ENCODE measurements at regions not wholly inside any gene's neighbourhood (a gene's known extent, or its start where the extent isn't known, plus 50 kb on each side); places are given as distances from the start of the nearest gene placed in this dataset.
A peak's percentile ranks its signal among the peaks of the same experiment; 100 is the strongest.

DNA sequence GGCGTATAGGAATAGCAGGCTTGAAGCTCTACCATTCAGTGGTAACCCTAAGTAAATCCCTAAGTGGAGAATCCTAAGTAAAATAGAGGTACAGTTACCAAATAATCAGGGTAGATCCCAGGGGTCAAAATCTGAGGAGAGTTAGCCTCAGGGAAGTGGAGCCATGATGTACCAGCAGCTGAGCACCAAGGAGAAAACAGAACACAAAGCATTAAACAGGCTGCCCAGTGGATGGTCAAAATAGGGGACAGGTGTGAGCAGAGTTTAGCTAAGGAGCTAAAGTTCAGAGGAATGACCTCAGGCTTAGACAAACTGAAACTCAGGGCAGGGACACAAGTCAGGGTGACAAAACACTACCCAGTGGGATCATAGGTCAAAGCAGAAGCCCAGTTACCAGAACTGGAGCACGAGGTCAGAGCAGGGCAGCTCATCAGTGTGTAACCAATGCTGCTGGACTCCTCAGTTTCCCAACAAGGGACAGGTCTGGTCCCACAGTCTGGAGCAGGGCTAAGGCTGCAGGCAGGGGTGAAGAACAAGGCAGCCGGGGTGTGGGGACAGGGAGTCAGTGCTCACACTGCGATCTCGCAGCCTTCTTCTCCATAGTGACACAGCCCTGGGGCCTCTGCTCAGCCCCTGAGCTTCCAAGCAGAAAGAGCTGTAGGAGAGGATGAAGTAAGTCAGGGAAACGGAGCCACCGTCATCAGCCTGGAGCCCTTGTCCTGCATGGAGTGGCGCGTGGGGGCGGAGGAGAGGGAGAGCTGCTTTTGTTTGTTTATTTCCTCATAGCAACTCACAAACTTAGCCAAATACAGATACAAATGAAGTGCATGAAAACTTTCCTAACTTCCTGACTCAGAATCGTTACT is 264.0 kb downstream of the MREG start (continued):
- TF ChIP-seq, protein P1, sequence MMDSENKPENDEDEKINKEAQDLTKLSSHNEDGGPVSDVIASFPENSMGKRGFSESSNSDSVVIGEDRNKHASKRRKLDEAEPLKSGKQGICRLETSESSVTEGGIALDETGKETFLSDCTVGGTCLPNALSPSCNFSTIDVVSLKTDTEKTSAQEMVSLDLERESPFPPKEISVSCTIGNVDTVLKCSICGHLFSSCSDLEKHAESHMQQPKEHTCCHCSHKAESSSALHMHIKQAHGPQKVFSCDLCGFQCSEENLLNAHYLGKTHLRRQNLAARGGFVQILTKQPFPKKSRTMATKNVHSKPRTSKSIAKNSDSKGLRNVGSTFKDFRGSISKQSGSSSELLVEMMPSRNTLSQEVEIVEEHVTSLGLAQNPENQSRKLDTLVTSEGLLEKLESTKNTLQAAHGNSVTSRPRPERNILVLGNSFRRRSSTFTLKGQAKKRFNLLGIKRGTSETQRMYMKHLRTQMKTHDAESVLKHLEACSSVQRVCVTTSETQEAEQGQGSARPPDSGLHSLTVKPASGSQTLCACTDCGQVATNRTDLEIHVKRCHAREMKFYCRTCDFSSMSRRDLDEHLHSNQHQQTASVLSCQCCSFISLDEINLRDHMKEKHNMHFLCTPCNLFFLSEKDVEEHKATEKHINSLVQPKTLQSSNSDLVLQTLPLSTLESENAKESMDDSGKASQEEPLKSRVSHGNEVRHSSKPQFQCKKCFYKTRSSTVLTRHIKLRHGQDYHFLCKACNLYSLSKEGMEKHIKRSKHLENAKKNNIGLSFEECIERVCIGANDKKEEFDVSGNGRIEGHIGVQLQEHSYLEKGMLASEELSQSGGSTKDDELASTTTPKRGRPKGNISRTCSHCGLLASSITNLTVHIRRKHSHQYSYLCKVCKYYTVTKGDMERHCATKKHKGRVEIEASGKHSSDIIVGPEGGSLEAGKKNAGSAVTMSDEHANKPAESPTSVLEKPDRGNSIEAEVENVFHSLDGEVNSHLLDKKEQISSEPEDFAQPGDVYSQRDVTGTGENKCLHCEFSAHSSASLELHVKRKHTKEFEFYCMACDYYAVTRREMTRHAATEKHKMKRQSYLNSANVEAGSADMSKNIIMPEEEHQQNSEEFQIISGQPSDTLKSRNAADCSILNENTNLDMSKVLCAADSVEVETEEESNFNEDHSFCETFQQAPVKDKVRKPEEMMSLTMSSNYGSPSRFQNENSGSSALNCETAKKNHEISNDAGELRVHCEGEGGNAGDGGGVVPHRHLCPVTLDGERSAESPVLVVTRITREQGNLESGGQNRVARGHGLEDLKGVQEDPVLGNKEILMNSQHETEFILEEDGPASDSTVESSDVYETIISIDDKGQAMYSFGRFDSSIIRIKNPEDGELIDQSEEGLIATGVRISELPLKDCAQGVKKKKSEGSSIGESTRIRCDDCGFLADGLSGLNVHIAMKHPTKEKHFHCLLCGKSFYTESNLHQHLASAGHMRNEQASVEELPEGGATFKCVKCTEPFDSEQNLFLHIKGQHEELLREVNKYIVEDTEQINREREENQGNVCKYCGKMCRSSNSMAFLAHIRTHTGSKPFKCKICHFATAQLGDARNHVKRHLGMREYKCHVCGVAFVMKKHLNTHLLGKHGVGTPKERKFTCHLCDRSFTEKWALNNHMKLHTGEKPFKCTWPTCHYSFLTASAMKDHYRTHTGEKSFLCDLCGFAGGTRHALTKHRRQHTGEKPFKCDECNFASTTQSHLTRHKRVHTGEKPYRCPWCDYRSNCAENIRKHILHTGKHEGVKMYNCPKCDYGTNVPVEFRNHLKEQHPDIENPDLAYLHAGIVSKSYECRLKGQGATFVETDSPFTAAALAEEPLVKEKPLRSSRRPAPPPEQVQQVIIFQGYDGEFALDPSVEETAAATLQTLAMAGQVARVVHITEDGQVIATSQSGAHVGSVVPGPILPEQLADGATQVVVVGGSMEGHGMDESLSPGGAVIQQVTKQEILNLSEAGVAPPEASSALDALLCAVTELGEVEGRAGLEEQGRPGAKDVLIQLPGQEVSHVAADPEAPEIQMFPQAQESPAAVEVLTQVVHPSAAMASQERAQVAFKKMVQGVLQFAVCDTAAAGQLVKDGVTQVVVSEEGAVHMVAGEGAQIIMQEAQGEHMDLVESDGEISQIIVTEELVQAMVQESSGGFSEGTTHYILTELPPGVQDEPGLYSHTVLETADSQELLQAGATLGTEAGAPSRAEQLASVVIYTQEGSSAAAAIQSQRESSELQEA (CRISPR knock-in tag; IDR thresholded peaks at IDR 0.05; ENCODE audit: not compliant biosample characterization): peak; percentile 92
- TF ChIP-seq, protein P2, sequence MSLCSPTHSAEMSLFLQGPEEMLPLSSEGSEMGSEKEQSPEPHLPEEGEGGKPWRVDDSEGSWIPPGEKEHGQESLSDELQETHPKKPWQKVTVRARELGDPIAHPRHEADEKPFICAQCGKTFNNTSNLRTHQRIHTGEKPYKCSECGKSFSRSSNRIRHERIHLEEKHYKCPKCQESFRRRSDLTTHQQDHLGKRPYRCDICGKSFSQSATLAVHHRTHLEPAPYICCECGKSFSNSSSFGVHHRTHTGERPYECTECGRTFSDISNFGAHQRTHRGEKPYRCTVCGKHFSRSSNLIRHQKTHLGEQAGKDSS (CRISPR knock-in tag; IDR thresholded peaks at IDR 0.05; ENCODE audit: borderline replicate concordance, low read depth): peak; percentile 94; the same call in 1 of the 2 replicates
- TF ChIP-seq ZFP36 (IDR thresholded peaks at IDR 0.05; ENCODE audit: borderline replicate concordance, low read depth, low read length, partially characterized antibody): no peak
- peak; percentile 79; the same call in 1 of the 2 replicates for TF ChIP-seq STAT5B (CRISPR knock-in tag; IDR thresholded peaks at IDR 0.05)
- TF ChIP-seq RBM39 (IDR thresholded peaks at IDR 0.05; ENCODE audit: low read depth, low read length, poor library complexity, severe bottlenecking): no peak
- no peak for TF ChIP-seq PCBP2 (optimal IDR thresholded peaks at IDR 0.05; ENCODE audit: low read depth, low read length, poor library complexity, severe bottlenecking)
- peak; percentile 97 for TF ChIP-seq ZNF331 (CRISPR knock-in tag; IDR thresholded peaks at IDR 0.05)
- TF ChIP-seq, protein P3, sequence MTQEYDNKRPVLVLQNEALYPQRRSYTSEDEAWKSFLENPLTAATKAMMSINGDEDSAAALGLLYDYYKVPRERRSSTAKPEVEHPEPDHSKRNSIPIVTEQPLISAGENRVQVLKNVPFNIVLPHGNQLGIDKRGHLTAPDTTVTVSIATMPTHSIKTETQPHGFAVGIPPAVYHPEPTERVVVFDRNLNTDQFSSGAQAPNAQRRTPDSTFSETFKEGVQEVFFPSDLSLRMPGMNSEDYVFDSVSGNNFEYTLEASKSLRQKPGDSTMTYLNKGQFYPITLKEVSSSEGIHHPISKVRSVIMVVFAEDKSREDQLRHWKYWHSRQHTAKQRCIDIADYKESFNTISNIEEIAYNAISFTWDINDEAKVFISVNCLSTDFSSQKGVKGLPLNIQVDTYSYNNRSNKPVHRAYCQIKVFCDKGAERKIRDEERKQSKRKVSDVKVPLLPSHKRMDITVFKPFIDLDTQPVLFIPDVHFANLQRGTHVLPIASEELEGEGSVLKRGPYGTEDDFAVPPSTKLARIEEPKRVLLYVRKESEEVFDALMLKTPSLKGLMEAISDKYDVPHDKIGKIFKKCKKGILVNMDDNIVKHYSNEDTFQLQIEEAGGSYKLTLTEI (CRISPR knock-in tag; conservative IDR thresholded peaks at IDR 0.05): no peak
- TF ChIP-seq, protein P4, sequence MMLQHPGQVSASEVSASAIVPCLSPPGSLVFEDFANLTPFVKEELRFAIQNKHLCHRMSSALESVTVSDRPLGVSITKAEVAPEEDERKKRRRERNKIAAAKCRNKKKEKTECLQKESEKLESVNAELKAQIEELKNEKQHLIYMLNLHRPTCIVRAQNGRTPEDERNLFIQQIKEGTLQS (CRISPR knock-in tag; IDR thresholded peaks at IDR 0.05): peak; percentile 92
- TF ChIP-seq, protein P5, sequence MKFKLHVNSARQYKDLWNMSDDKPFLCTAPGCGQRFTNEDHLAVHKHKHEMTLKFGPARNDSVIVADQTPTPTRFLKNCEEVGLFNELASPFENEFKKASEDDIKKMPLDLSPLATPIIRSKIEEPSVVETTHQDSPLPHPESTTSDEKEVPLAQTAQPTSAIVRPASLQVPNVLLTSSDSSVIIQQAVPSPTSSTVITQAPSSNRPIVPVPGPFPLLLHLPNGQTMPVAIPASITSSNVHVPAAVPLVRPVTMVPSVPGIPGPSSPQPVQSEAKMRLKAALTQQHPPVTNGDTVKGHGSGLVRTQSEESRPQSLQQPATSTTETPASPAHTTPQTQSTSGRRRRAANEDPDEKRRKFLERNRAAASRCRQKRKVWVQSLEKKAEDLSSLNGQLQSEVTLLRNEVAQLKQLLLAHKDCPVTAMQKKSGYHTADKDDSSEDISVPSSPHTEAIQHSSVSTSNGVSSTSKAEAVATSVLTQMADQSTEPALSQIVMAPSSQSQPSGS (CRISPR knock-in tag; IDR thresholded peaks at IDR 0.05): peak; percentile 98
- TF ChIP-seq SOX6 (IDR thresholded peaks at IDR 0.05): no peak
- TF ChIP-seq SOX6 (CRISPR knock-in tag; IDR thresholded peaks at IDR 0.05): peak; percentile 98
- TF ChIP-seq, protein P6, sequence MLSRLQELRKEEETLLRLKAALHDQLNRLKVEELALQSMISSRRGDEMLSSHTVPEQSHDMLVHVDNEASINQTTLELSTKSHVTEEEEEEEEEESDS (CRISPR knock-in tag; IDR thresholded peaks at IDR 0.05; ENCODE audit: borderline replicate concordance): peak; percentile 61; the same call in 1 of the 2 replicates
- TF ChIP-seq TBP (CRISPR knock-in tag; IDR thresholded peaks at IDR 0.05): no peak
- TF ChIP-seq MIXL1 (CRISPR knock-in tag; IDR thresholded peaks at IDR 0.05): peak; percentile 95

Data from HepG2 (cell line).